GM23338 (cell line): ENCODE measurements at regions not wholly inside any gene's neighbourhood (a gene's known extent, or its start where the extent isn't known, plus 50 kb on each side); places are given as distances from the start of the nearest gene placed in this dataset.

ENCODE experiments used
- ATAC-seq: fragments of 200-7000 bp; cut with Tn5 transposase; 3 replicates; pipeline ENCODE4 v1.9.1; 2020
- DNase-seq: peaks from one replicate; pipeline ENCODE4 v3.0.0-alpha.2; 2015; ENCODE audit warnings: low spot score
- H2AFZ ChIP-seq: fragments of 200-600 bp; sonication (generic); 2 replicates; pipeline ENCODE4 v1.8.0; 2016; ENCODE audit warnings: antibody characterized with exemption, mild to moderate bottlenecking, moderate library complexity
- H3F3A ChIP-seq: fragments of 200-600 bp; sonication (generic); replicated peaks from 2 replicates; pipeline ENCODE4 v1.8.0; 2017; ENCODE audit warnings: antibody characterized with exemption, mixed run types, low read depth
- H3K27ac ChIP-seq: fragments of 200-600 bp; sonication (generic); 2 replicates; pipeline ENCODE4 v1.6.1; 2016; ENCODE audit warnings: low read depth
- H3K27me3 ChIP-seq: fragments of 200-600 bp; sonication (generic); 2 replicates; pipeline ENCODE4 v1.8.0; 2016; ENCODE audit warnings: mild to moderate bottlenecking, mixed run types, moderate library complexity; ENCODE audit not compliant: insufficient read depth
- H3K36me3 ChIP-seq: fragments of 200-600 bp; sonication (generic); 2 replicates; pipeline ENCODE4 v1.8.0; 2016; ENCODE audit warnings: mild to moderate bottlenecking; ENCODE audit not compliant: insufficient read depth
- H3K4me1 ChIP-seq: fragments of 200-600 bp; sonication (generic); 2 replicates; pipeline ENCODE4 v1.8.0; 2016; ENCODE audit warnings: mild to moderate bottlenecking, moderate library complexity; ENCODE audit not compliant: insufficient read depth
- H3K4me2 ChIP-seq: fragments of 200-600 bp; sonication (generic); 2 replicates; pipeline ENCODE4 v1.7.1; 2017; ENCODE audit warnings: mixed run types
- H3K4me3 ChIP-seq: fragments of 200-600 bp; sonication (generic); 2 replicates; pipeline ENCODE4 v1.6.1; 2016; ENCODE audit warnings: mixed run types
- H3K79me2 ChIP-seq: fragments of 200-600 bp; sonication (generic); replicated peaks from 2 replicates; pipeline ENCODE4 v1.8.0; 2017; ENCODE audit warnings: mild to moderate bottlenecking; ENCODE audit not compliant: insufficient read depth
- H3K9me2 ChIP-seq: fragments of 200-600 bp; sonication (generic); 2 replicates; pipeline ENCODE4 v1.8.0; 2017; ENCODE audit not compliant: insufficient read depth
- H4K20me1 ChIP-seq: fragments of 200-600 bp; sonication (generic); replicated peaks from 2 replicates; pipeline ENCODE4 v1.8.0; 2017; ENCODE audit warnings: mild to moderate bottlenecking; ENCODE audit not compliant: insufficient read depth
- H3K27ac Mint-ChIP-seq: 2 replicates; pipeline ENCODE4 v1.8.0; 2020; ENCODE audit warnings: inconsistent platforms, mild to moderate bottlenecking, moderate library complexity, mixed read lengths
- H3K27me3 Mint-ChIP-seq: 3 replicates; pipeline ENCODE4 v1.8.0; 2022; ENCODE audit warnings: low read depth, mild to moderate bottlenecking, moderate library complexity, mixed read lengths, inconsistent platforms; ENCODE audit not compliant: insufficient read depth, poor library complexity
- H3K36me3 Mint-ChIP-seq: 3 replicates; pipeline ENCODE4 v1.8.0; 2021; ENCODE audit warnings: low read depth, mild to moderate bottlenecking, inconsistent platforms, moderate library complexity, mixed read lengths
- H3K4me1 Mint-ChIP-seq: 3 replicates; pipeline ENCODE4 v1.8.0; 2020; ENCODE audit warnings: mild to moderate bottlenecking, inconsistent platforms, mixed read lengths
- H3K4me3 Mint-ChIP-seq: 3 replicates; pipeline ENCODE4 v1.8.0; 2021; ENCODE audit warnings: moderate library complexity, mild to moderate bottlenecking, inconsistent platforms, mixed read lengths
- H3K9me3 Mint-ChIP-seq: 3 replicates; pipeline ENCODE4 v1.8.0; 2020; ENCODE audit warnings: moderate library complexity, mild to moderate bottlenecking, inconsistent platforms, mixed read lengths
- CREB1 ChIP-seq: fragments of 250-450 bp; sonication (Bioruptor Pico); IDR thresholded peaks from 2 replicates; pipeline ENCODE4 v1.5.0; 2020; ENCODE audit warnings: low read depth, mild to moderate bottlenecking, moderate library complexity
- CTCF ChIP-seq, 2 experiments: fragments of 200-600 bp in 1 of 2; sonication (generic) in 1 of 2; conservative IDR thresholded peaks; 2 replicates each; pipeline versions ENCODE4 v1.5.1 to v1.6.1; 2016 to 2017; ENCODE audit warnings: antibody characterized with exemption in 2 of 2, low read depth in 2 of 2, mild to moderate bottlenecking in 2 of 2, moderate library complexity in 1 of 2
- ETS1 ChIP-seq: IDR thresholded peaks from 2 replicates; pipeline ENCODE4 v1.6.1; 2016; ENCODE audit warnings: antibody characterized with exemption
- EZH2 ChIP-seq: fragments of 200-600 bp; sonication (generic); IDR thresholded peaks from one replicate; pipeline ENCODE4 v1.8.0; 2017; ENCODE audit warnings: antibody characterized with exemption, mild to moderate bottlenecking, low read depth; ENCODE audit not compliant: unreplicated experiment
- EZH2phosphoT487 ChIP-seq: fragments of 200-600 bp; sonication (generic); IDR thresholded peaks from one replicate; pipeline ENCODE4 v1.8.1; 2018; ENCODE audit warnings: antibody characterized with exemption; ENCODE audit not compliant: unreplicated experiment
- JUNB ChIP-seq: IDR thresholded peaks from one replicate; pipeline ENCODE4 v1.6.1; 2016; ENCODE audit warnings: antibody characterized with exemption; ENCODE audit not compliant: unreplicated experiment
- NANOG ChIP-seq: IDR thresholded peaks from 2 replicates; pipeline ENCODE4 v1.6.1; 2016; ENCODE audit warnings: antibody characterized with exemption, borderline replicate concordance
- POLR2AphosphoS5 ChIP-seq: IDR thresholded peaks from 2 replicates; pipeline ENCODE4 v1.6.1; 2016; ENCODE audit warnings: antibody characterized with exemption, low read depth
- REST ChIP-seq: IDR thresholded peaks from one replicate; pipeline ENCODE4 v1.6.1; 2018; ENCODE audit warnings: antibody characterized with exemption; ENCODE audit not compliant: unreplicated experiment
- STAT1 ChIP-seq: IDR thresholded peaks from one replicate; pipeline ENCODE4 v1.6.1; 2016; ENCODE audit warnings: antibody characterized with exemption; ENCODE audit not compliant: unreplicated experiment
- ZNF114 ChIP-seq: fragments of 250-450 bp; sonication (Bioruptor Pico); IDR thresholded peaks from 2 replicates; pipeline ENCODE4 v1.5.0; 2020; ENCODE audit warnings: mild to moderate bottlenecking, moderate library complexity
- ZNF331 ChIP-seq: fragments of 250-450 bp; sonication (Bioruptor Pico); IDR thresholded peaks from 2 replicates; pipeline ENCODE4 v1.5.0; 2020; ENCODE audit warnings: low read depth, mild to moderate bottlenecking, moderate library complexity
- ZNF462 ChIP-seq: fragments of 250-450 bp; sonication (Bioruptor Pico); IDR thresholded peaks from 2 replicates; pipeline ENCODE4 v1.5.0; 2020; ENCODE audit warnings: mild to moderate bottlenecking, moderate library complexity

- TF ChIP-seq ZNF462 (CRISPR knock-in tag) (no peak), ETS1 (no peak), JUNB (no peak)
These were observed 838.7 kb downstream of the CCDC85A start (continued) for GRCh38 chr2:57022496-57022895.

- Histone ChIP-seq H2AFZ (no peak overlapping the region), H3K4me3 (no peak overlapping the region), H3K36me3 (no peaks in the 10 kb centered on the region), H3K9me2 (no peaks in the 10 kb centered on the region), H3K27ac (no peak overlapping the region), H3K79me2 (no peaks in the 10 kb centered on the region), H4K20me1 (no peaks in the 10 kb centered on the region), H3F3A (no peaks in the 10 kb centered on the region), H3K4me1 (no peaks in the 10 kb centered on the region), H3K4me2 (no peak overlapping the region), H3K27me3 (no peaks in the 10 kb centered on the region)
- DNase-seq (no peak), ATAC-seq (no peak)
- Mint-ChIP-seq H3K27ac (no peak overlapping the region; the same call in 1 of the 2 replicates), H3K4me1 (peaks cover 9% of the 10 kb centered on the region; the same call in 2 of the 3 replicates), H3K27me3 (no peaks in the 10 kb centered on the region), H3K9me3 (no peaks in the 10 kb centered on the region), H3K4me3 (no peak overlapping the region), H3K36me3 (no peaks in the 10 kb centered on the region)
- TF ChIP-seq ZNF331 (CRISPR knock-in tag) (no peak), POLR2AphosphoS5 (no peak), EZH2phosphoT487 (no peak), STAT1 (no peak), ZNF114 (no peak), REST (no peak), EZH2 (no peak), CTCF (conservative IDR thresholded peaks at IDR 0.05; ENCODE audit: low read depth in 2 of 2) (no peak), CREB1 (CRISPR knock-in tag) (no peak), NANOG (no peak)
These were observed 861.3 kb downstream of the CCDC85A start for GRCh38 chr2:57044931-57045635.
